GM21526 (cell line): ENCODE measurements at regions not wholly inside any gene's neighbourhood (a gene's known extent, or its start where the extent isn't known, plus 50 kb on each side); places are given as distances from the start of the nearest gene placed in this dataset.
"Not testable (repeated sequence)": the region's sequence is repeated elsewhere in the genome, so short reads cannot be mapped to it uniquely, and the experiment has no call there.

Experiments
- ATAC-seq: cut with Tn5 transposase; IDR thresholded peaks from one replicate; pipeline ENCODE4 v1.9.1; 2021; ENCODE audit warnings: moderate library complexity; ENCODE audit not compliant: unreplicated experiment, low FRiP score

- ATAC-seq = no peak
Observed at GRCh38 chr4:27117453-27117852, 256.8 kb downstream of the STIM2 start.

- no peak for ATAC-seq
Observed at GRCh38 chr4:27119239-27119638, 258.6 kb downstream of the STIM2 start.

GRCh38 chr4:27121830-27122229 lies 261.2 kb downstream of the STIM2 start:
- ATAC-seq = no peak

- no peak for ATAC-seq
Observed at GRCh38 chr4:27123123-27123768, 262.6 kb downstream of the STIM2 start.

- no peak for ATAC-seq
Observed at GRCh38 chr4:27123769-27124124, 263.1 kb downstream of the STIM2 start.

GRCh38 chr4:27126895-27127294 lies 266.3 kb downstream of the STIM2 start:
- not testable (repeated sequence) for ATAC-seq

- no peak for ATAC-seq
Observed at GRCh38 chr4:27128443-27128842, 267.8 kb downstream of the STIM2 start.

- no peak for ATAC-seq
Observed at GRCh38 chr4:27129871-27130366, 269.3 kb downstream of the STIM2 start.

GRCh38 chr4:27132497-27132896 lies 271.9 kb downstream of the STIM2 start:
- no peak for ATAC-seq

GRCh38 chr4:27140486-27140885 lies 279.8 kb downstream of the STIM2 start:
- no peak for ATAC-seq

GRCh38 chr4:27141530-27141929 lies 280.9 kb downstream of the STIM2 start:
- no peak for ATAC-seq

GRCh38 chr4:27142841-27143240 lies 282.2 kb downstream of the STIM2 start:
- no peak for ATAC-seq

GRCh38 chr4:27145597-27145996 lies 285.0 kb downstream of the STIM2 start:
- no peak for ATAC-seq

- no peak for ATAC-seq
Observed at GRCh38 chr4:27148211-27148895, 287.7 kb downstream of the STIM2 start.

- ATAC-seq = no peak
Observed at GRCh38 chr4:27149541-27150212, 289.0 kb downstream of the STIM2 start.

GRCh38 chr4:27152703-27153102 lies 292.1 kb downstream of the STIM2 start:
- no peak for ATAC-seq

- ATAC-seq = no peak
Observed at GRCh38 chr4:27154706-27155105, 294.1 kb downstream of the STIM2 start.

- no peak for ATAC-seq
Observed at GRCh38 chr4:27161191-27161590, 300.6 kb downstream of the STIM2 start.

- ATAC-seq = no peak
Observed at GRCh38 chr4:27168783-27169182, 308.1 kb downstream of the STIM2 start.

GRCh38 chr4:27173280-27173679 lies 312.6 kb downstream of the STIM2 start:
- no peak for ATAC-seq

GRCh38 chr4:27176400-27176799 lies 315.8 kb downstream of the STIM2 start:
- no peak for ATAC-seq

GRCh38 chr4:27176881-27177280 lies 316.2 kb downstream of the STIM2 start:
- ATAC-seq = no peak
